Heart left ventricle (tissue), 13 donors: ENCODE measurements at regions not wholly inside any gene's neighbourhood (a gene's known extent, or its start where the extent isn't known, plus 50 kb on each side); places are given as distances from the start of the nearest gene placed in this dataset.

Source experiments
- CTCF ChIP-seq, 12 donors: fragments of 200-600 bp; sonication (generic) in 4 of 12; IDR thresholded peaks; one replicate each; pipeline versions ENCODE4 v1.5.0 to v1.8.0; 2018 to 2022; ENCODE audit warnings: antibody characterized with exemption in 12 of 12, mild to moderate bottlenecking in 5 of 12
- POLR2A ChIP-seq, 2 donors: fragments of 450-650 bp; IDR thresholded peaks; one replicate each; pipeline ENCODE4 v1.6.1; 2017; ENCODE audit warnings: antibody characterized with exemption in 2 of 2, mild to moderate bottlenecking in 2 of 2, moderate library complexity in 2 of 2
- donor health status: ischemic (EF 13 %, LVEDD 7.1; RV severe dilation, severe dysfunction).
- donor health status: DM: no; HTN: yes; CAD: no.
- donor health status: DM: no; HTN: no; CAD: no.
- donor health status: ischemic (EF 25% LVEDD 6.9; RV normal size, moderate dysfunction).
- donor health status: ischemic (EF 25% LVEDD 5.7; RV mildly dilated, moderate dysfunction).
- donor health status: ischemic (EF 35%, LVEDD 5.7; RV mildly dilated, moderate dysfunction).
- donor health status: nonischemic (EF 11% LVEDD 7.7; RV severe dilation, severe dysfunction).
- donor health status: DM: yes; HTN: yes; CAD: no.
- donor health status: PGD.
- donor health status: ischemic (EF 29% LVEDD 5.4; RV normal size, mild dysfunction).
- donor health status: nonischemic (EF 23%, LVEDD 6.1; RV moderate dilation, normal function).

- TF ChIP-seq CTCF (IDR thresholded peaks at IDR 0.05): no peak
- no peak for TF ChIP-seq POLR2A (IDR thresholded peaks at IDR 0.05)
Observed at GRCh38 chr18:14029512-14029911, 102.7 kb downstream of the ZNF519 start.
